Endothelial cell of umbilical vein (primary cell): ENCODE measurements at regions not wholly inside any gene's neighbourhood (a gene's known extent, or its start where the extent isn't known, plus 50 kb on each side); places are given as distances from the start of the nearest gene placed in this dataset.

Source experiments
- BruUV-seq: library from RNA; stranded (reverse); fragments of 400-500 nt; replicated peaks from 2 replicates; lab custom pipeline; 2021; lab: Mats Ljungman, UMichigan
- CTCF ChIA-PET: fragments of 300-600, 350-600 bp; sonication (Branson Sonifier 250); formaldehyde crosslinking; loops from one replicate; lab custom pipeline; 2021; ENCODE audit warnings: antibody characterized with exemption, inconsistent platforms; lab: Charles Lee
- POLR2A ChIA-PET: fragments of 300-600, 350-600 bp; sonication (Branson Sonifier 250); formaldehyde crosslinking; loops from one replicate; lab custom pipeline; 2021; ENCODE audit warnings: antibody characterized with exemption, inconsistent platforms; lab: Charles Lee
- DNase-seq: peaks from one replicate; pipeline ENCODE4 v3.0.0-alpha.2; 2011; ENCODE audit warnings: low read depth, low spot score
- FAIRE-seq: peaks from 2 replicates; lab custom pipeline; 2011; peaks lifted over from hg19 to GRCh38; lab: Jason Lieb, UNC
- H2AFZ ChIP-seq: 2 replicates; pipeline ENCODE4 v1.6.0; 2012; ENCODE audit warnings: low read depth, low read length, control low read depth, inconsistent platforms
- H3K27ac ChIP-seq: 2 replicates; pipeline ENCODE4 v1.5.1; 2011; ENCODE audit warnings: low read depth, mild to moderate bottlenecking, control low read depth, low read length, moderate library complexity; ENCODE audit not compliant: insufficient read depth
- H3K27me3 ChIP-seq, 2 experiments: 2 replicates each; pipeline versions ENCODE4 v1.6.0 to v1.6.1; 2011; ENCODE audit warnings: low read length in 2 of 2, mixed read lengths in 1 of 2; ENCODE audit not compliant: control insufficient read depth in 2 of 2, insufficient read depth in 2 of 2
- H3K36me3 ChIP-seq, 2 experiments: 2 replicates in 1 of 2; 3 replicates in 1 of 2; pipeline ENCODE4 v1.5.1; 2011; ENCODE audit warnings: low read length in 2 of 2, mild to moderate bottlenecking in 1 of 2, moderate library complexity in 1 of 2; ENCODE audit not compliant: control insufficient read depth in 2 of 2, insufficient read depth in 2 of 2; ENCODE audit errors: extremely low read depth in 1 of 2
- H3K4me1 ChIP-seq: 3 replicates; pipeline ENCODE4 v1.5.1; 2011; ENCODE audit warnings: mild to moderate bottlenecking, low read length; ENCODE audit not compliant: control insufficient read depth, insufficient read depth; ENCODE audit errors: extremely low read depth
- H3K4me2 ChIP-seq: 2 replicates; pipeline ENCODE4 v1.6.1; 2011; ENCODE audit warnings: low read length, control low read depth, mixed read lengths; ENCODE audit not compliant: insufficient read depth
- H3K4me3 ChIP-seq, 3 experiments: fragments of 200-600 bp in 1 of 3; sonication (generic), shearing (Covaris generic) in 1 of 3; replicated peaks in 1 of 3; 2 replicates each; pipeline ENCODE4 v1.5.1; 2011 to 2016; ENCODE audit warnings: control low read depth in 3 of 3, low read length in 3 of 3, mild to moderate bottlenecking in 2 of 3, inconsistent platforms in 1 of 3, low read depth in 1 of 3, moderate library complexity in 1 of 3; ENCODE audit not compliant: insufficient read depth in 1 of 3
- H3K79me2 ChIP-seq: 2 replicates; pipeline ENCODE4 v1.6.0; 2012; ENCODE audit warnings: low read length, inconsistent platforms; ENCODE audit not compliant: control insufficient read depth, insufficient read depth
- H3K9ac ChIP-seq: replicated peaks from 2 replicates; pipeline ENCODE3; 2011; ENCODE audit warnings: low read length, control low read depth; ENCODE audit not compliant: insufficient read depth; ENCODE audit errors: extremely low read depth
- H3K9me1 ChIP-seq: replicated peaks from 3 replicates; pipeline ENCODE4 v1.6.0; 2011; ENCODE audit warnings: mild to moderate bottlenecking, low read length; ENCODE audit not compliant: control insufficient read depth, insufficient read depth; ENCODE audit errors: extremely low read depth
- H3K9me3 ChIP-seq: replicated peaks from 2 replicates; pipeline ENCODE4 v1.5.1; 2012; ENCODE audit warnings: low read length, inconsistent platforms; ENCODE audit not compliant: control insufficient read depth, insufficient read depth
- H4K20me1 ChIP-seq: replicated peaks from 2 replicates; pipeline ENCODE3; 2011; ENCODE audit warnings: mild to moderate bottlenecking, low read length; ENCODE audit not compliant: control insufficient read depth, insufficient read depth; ENCODE audit errors: extremely low read depth
- EZH2 ChIP-seq: IDR thresholded peaks from 2 replicates; pipeline ENCODE4 v1.6.1; 2012; ENCODE audit warnings: borderline replicate concordance, low read depth, mild to moderate bottlenecking, moderate library complexity, low read length, inconsistent platforms; ENCODE audit not compliant: severe bottlenecking
- FOS ChIP-seq: IDR thresholded peaks from 2 replicates; pipeline ENCODE4 v1.6.1; 2011; ENCODE audit warnings: mild to moderate bottlenecking, low read length, moderate library complexity, borderline replicate concordance; ENCODE audit not compliant: insufficient read depth
- GATA2 ChIP-seq: IDR thresholded peaks from 2 replicates; pipeline ENCODE4 v1.7.0; 2011; ENCODE audit warnings: low read depth, mild to moderate bottlenecking, moderate library complexity, mixed read lengths, low read length; ENCODE audit not compliant: insufficient read length, insufficient read depth
- JUN ChIP-seq: IDR thresholded peaks from 2 replicates; pipeline ENCODE4 v1.6.1; 2011; ENCODE audit warnings: borderline replicate concordance, low read depth; ENCODE audit not compliant: insufficient read length, insufficient read depth
- MYC ChIP-seq: IDR thresholded peaks from one replicate; pipeline ENCODE4 v1.6.1; 2011; ENCODE audit warnings: mild to moderate bottlenecking, low read depth, low read length
- POLR2A ChIP-seq: IDR thresholded peaks from 2 replicates; pipeline ENCODE4 v1.6.1; 2012; ENCODE audit warnings: low read depth, mild to moderate bottlenecking, control low read depth, low read length
- POLR2AphosphoS5 ChIP-seq: IDR thresholded peaks from 2 replicates; pipeline ENCODE4 v1.6.1; 2012; ENCODE audit warnings: low read depth, mild to moderate bottlenecking, control low read depth, low read length, moderate library complexity; ENCODE audit not compliant: insufficient read depth
- dilution Hi-C: fragments of 300-500 bp; cut with MboI; formaldehyde crosslinking; loops from one replicate; pipeline ENCODE4 v1.15.0; 2019; ENCODE audit warnings: low sequenced_read_pairs; ENCODE audit not compliant: extremely low pct_ligation_motif_present
- intact Hi-C: fragments of 100-400 bp; cut with micrococcal nuclease; formaldehyde crosslinking; loops from one replicate; pipeline ENCODE4 v1.10.0; 2022
- TF ChIP-seq, protein P1 (sequence below), 2 donors: IDR thresholded peaks; 1 replicate in 1 of 2; 2 replicates in 1 of 2; pipeline ENCODE4 v1.5.1; 2011; ENCODE audit warnings: low read length in 2 of 2, mild to moderate bottlenecking in 2 of 2, moderate library complexity in 2 of 2, control low read depth in 1 of 2, inconsistent platforms in 1 of 2, low read depth in 1 of 2; ENCODE audit not compliant: insufficient read depth in 1 of 2; ENCODE audit errors: extremely low read depth in 1 of 2
- TF ChIP-seq, protein P2 (sequence below): IDR thresholded peaks from 2 replicates; pipeline ENCODE4 v1.6.1; 2011; ENCODE audit not compliant: insufficient read depth, insufficient read length

DNA sequence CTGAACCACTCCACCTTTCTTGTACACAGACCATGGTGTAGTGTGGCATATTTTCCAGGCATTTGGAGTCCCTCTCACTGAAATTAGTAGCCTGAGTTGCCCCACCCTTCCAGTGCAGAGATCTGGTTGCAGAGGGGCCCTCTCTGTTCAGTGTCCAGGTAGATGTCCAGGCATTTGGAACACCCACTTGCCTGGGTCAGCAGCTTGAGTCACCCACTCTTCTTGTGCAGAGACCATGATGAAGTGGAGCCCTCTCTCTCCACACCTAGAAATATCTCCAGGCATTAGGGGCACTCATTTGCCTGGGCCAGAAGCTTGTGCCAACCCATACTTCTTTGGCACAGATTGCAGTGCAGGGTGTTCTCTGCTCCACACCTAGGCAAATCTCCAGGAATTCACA is 2733.3 kb downstream of the PCDH7 start:
- CTCF ChIA-PET = no interaction called here
- Histone ChIP-seq H3K4me3 (no peak overlapping the region), H2AFZ (no peak overlapping the region), H3K4me2 (no peak overlapping the region), H3K9ac (no peak overlapping the region), H3K9me3 (no peaks in the 10 kb centered on the region), H3K9me1 (no peaks in the 10 kb centered on the region), H3K79me2 (no peaks in the 10 kb centered on the region), H3K27ac (no peak overlapping the region), H4K20me1 (no peaks in the 10 kb centered on the region), H3K36me3 (no peaks in the 10 kb centered on the region), H3K27me3 (no peaks in the 10 kb centered on the region), H3K4me1 (no peaks in the 10 kb centered on the region)
- FAIRE-seq (no peak), DNase-seq (no peak)
- TF ChIP-seq EZH2 (no peak), FOS (no peak), GATA2 (no peak), JUN (no peak), MYC (no peak), POLR2AphosphoS5 (no peak), POLR2A (no peak)
- TF ChIP-seq, protein P1, sequence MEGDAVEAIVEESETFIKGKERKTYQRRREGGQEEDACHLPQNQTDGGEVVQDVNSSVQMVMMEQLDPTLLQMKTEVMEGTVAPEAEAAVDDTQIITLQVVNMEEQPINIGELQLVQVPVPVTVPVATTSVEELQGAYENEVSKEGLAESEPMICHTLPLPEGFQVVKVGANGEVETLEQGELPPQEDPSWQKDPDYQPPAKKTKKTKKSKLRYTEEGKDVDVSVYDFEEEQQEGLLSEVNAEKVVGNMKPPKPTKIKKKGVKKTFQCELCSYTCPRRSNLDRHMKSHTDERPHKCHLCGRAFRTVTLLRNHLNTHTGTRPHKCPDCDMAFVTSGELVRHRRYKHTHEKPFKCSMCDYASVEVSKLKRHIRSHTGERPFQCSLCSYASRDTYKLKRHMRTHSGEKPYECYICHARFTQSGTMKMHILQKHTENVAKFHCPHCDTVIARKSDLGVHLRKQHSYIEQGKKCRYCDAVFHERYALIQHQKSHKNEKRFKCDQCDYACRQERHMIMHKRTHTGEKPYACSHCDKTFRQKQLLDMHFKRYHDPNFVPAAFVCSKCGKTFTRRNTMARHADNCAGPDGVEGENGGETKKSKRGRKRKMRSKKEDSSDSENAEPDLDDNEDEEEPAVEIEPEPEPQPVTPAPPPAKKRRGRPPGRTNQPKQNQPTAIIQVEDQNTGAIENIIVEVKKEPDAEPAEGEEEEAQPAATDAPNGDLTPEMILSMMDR (IDR thresholded peaks at IDR 0.05; ENCODE audit: extremely low read depth in 1 of 2, insufficient read depth in 1 of 2, low read depth in 1 of 2, low read length in 2 of 2) = no peak
- TF ChIP-seq, protein P2, sequence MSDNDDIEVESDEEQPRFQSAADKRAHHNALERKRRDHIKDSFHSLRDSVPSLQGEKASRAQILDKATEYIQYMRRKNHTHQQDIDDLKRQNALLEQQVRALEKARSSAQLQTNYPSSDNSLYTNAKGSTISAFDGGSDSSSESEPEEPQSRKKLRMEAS = no peak
- dilution Hi-C loops (no loop called here), intact Hi-C loops (no loop called here)
- BruUV-seq = no TSS peak
- POLR2A ChIA-PET = no interaction called here
